ENCODE measurements at regions not wholly inside any gene's neighbourhood (a gene's known extent, or its start where the extent isn't known, plus 50 kb on each side); places are given as distances from the start of the nearest gene placed in this dataset.

DNA sequence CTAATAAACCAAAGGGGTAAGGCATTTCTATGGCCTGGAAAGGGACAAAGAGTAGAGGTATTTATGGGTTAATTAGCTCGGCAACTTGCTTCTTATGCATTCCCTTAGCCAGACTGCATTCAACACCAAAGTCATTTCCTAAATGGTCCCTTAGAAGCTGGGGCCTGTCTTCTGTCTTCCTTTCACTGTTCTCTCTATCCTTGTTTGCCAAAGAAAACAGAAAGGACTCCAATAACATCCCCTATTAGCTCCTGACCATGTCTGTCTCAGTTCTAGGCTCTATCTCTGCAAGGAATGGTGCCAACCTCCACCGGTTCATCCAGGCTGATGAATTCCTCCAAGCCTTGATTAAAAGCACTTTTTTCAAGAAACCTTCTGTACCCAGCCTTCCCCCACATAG is 123.5 kb downstream of the KCTD12 start (continued):
- TF ChIP-seq USF2 (IDR thresholded peaks at IDR 0.05; ENCODE audit: low read length), result no peak
- TF ChIP-seq KDM5A (IDR thresholded peaks at IDR 0.05; ENCODE audit: low read length), result no peak
- no peak for TF ChIP-seq POLR2A (IDR thresholded peaks at IDR 0.05; ENCODE audit: control extremely low read depth in 1 of 2, low read depth in 2 of 2, low read length in 2 of 2)
- TF ChIP-seq BACH1 (IDR thresholded peaks at IDR 0.05; ENCODE audit: low read length), result no peak
- TF ChIP-seq SAP30 (IDR thresholded peaks at IDR 0.05; ENCODE audit: insufficient read depth, insufficient replicate concordance, low read length), result no peak

Data from H1 (cell line).